ENCODE measurements at regions not wholly inside any gene's neighbourhood (a gene's known extent, or its start where the extent isn't known, plus 50 kb on each side); places are given as distances from the start of the nearest gene placed in this dataset.

GRCh38 chr6:163926642-163927041 lies 512.1 kb downstream of the QKI start:
- no peak overlapping the region for H3K9ac ChIP-seq (ENCODE audit: low read length)
- H4K20me1 ChIP-seq (ENCODE audit: insufficient read depth, low read length): no peaks in the 10 kb centered on the region
- TF ChIP-seq CTCF (IDR thresholded peaks at IDR 0.05; ENCODE audit: low read length): no peak
- no peak for TF ChIP-seq EZH2phosphoT487 (IDR thresholded peaks at IDR 0.05; ENCODE audit: low read length)
- no peak for TF ChIP-seq EZH2 (optimal IDR thresholded peaks at IDR 0.05; ENCODE audit: low read depth, low read length)
- H3K27me3 ChIP-seq (replicated peaks; ENCODE audit: insufficient read depth, low read length): no peaks in the 10 kb centered on the region
- H3K4me2 ChIP-seq (ENCODE audit: low read depth, low read length): no peak overlapping the region
- H3K36me3 ChIP-seq (replicated peaks; ENCODE audit: insufficient read depth, low read length): no peaks in the 10 kb centered on the region
- no peak overlapping the region for H2AFZ ChIP-seq (ENCODE audit: low read length)
- H3F3A ChIP-seq (ENCODE audit: insufficient read depth, low read length): no peaks in the 10 kb centered on the region
- no peak for DNase-seq
- no peaks in the 10 kb centered on the region for H3K9me2 ChIP-seq (replicated peaks; ENCODE audit: insufficient read depth, low read length)
- no peaks in the 10 kb centered on the region for H3K9me3 ChIP-seq (replicated peaks; ENCODE audit: insufficient read depth, low read length)
- H3K4me1 ChIP-seq (ENCODE audit: low read length): no peaks in the 10 kb centered on the region
- no peak overlapping the region for H3K4me3 ChIP-seq (ENCODE audit: low read length)
- H3K27ac ChIP-seq (ENCODE audit: low read length): no peak overlapping the region
- H3K79me2 ChIP-seq (ENCODE audit: low read length): no peaks in the 10 kb centered on the region

GRCh38 chr6:163925839-163926238 lies 511.3 kb downstream of the QKI start:
- Histone ChIP-seq H3K4me3 (ENCODE audit: low read length) (no peak overlapping the region), H3K9me2 (replicated peaks; ENCODE audit: insufficient read depth, low read length) (no peaks in the 10 kb centered on the region), H3K4me1 (ENCODE audit: low read length) (no peaks in the 10 kb centered on the region), H2AFZ (ENCODE audit: low read length) (no peak overlapping the region), H4K20me1 (ENCODE audit: insufficient read depth, low read length) (no peaks in the 10 kb centered on the region), H3F3A (ENCODE audit: insufficient read depth, low read length) (no peaks in the 10 kb centered on the region), H3K27me3 (replicated peaks; ENCODE audit: insufficient read depth, low read length) (no peaks in the 10 kb centered on the region), H3K79me2 (ENCODE audit: low read length) (no peaks in the 10 kb centered on the region), H3K9ac (ENCODE audit: low read length) (no peak overlapping the region), H3K27ac (ENCODE audit: low read length) (no peak overlapping the region), H3K4me2 (ENCODE audit: low read depth, low read length) (no peak overlapping the region), H3K36me3 (replicated peaks; ENCODE audit: insufficient read depth, low read length) (no peaks in the 10 kb centered on the region), H3K9me3 (replicated peaks; ENCODE audit: insufficient read depth, low read length) (no peaks in the 10 kb centered on the region)
- no peak for TF ChIP-seq EZH2phosphoT487 (IDR thresholded peaks at IDR 0.05; ENCODE audit: low read length)
- no peak for TF ChIP-seq CTCF (IDR thresholded peaks at IDR 0.05; ENCODE audit: low read length)
- no peak for TF ChIP-seq EZH2 (optimal IDR thresholded peaks at IDR 0.05; ENCODE audit: low read depth, low read length)
- DNase-seq: no peak

GRCh38 chr6:163923658-163924411 lies 509.3 kb downstream of the QKI start:
- Histone ChIP-seq H3K27ac (ENCODE audit: low read length) (no peak overlapping the region), H3K36me3 (replicated peaks; ENCODE audit: insufficient read depth, low read length) (no peaks in the 10 kb centered on the region), H3K27me3 (replicated peaks; ENCODE audit: insufficient read depth, low read length) (no peaks in the 10 kb centered on the region), H3F3A (ENCODE audit: insufficient read depth, low read length) (no peaks in the 10 kb centered on the region), H2AFZ (ENCODE audit: low read length) (no peak overlapping the region), H3K79me2 (ENCODE audit: low read length) (no peaks in the 10 kb centered on the region), H3K9me3 (replicated peaks; ENCODE audit: insufficient read depth, low read length) (no peaks in the 10 kb centered on the region), H3K4me3 (ENCODE audit: low read length) (no peak overlapping the region), H3K9me2 (replicated peaks; ENCODE audit: insufficient read depth, low read length) (no peaks in the 10 kb centered on the region), H3K9ac (ENCODE audit: low read length) (no peak overlapping the region), H4K20me1 (ENCODE audit: insufficient read depth, low read length) (no peaks in the 10 kb centered on the region), H3K4me1 (ENCODE audit: low read length) (no peaks in the 10 kb centered on the region), H3K4me2 (ENCODE audit: low read depth, low read length) (no peak overlapping the region)
- TF ChIP-seq EZH2 (optimal IDR thresholded peaks at IDR 0.05; ENCODE audit: low read depth, low read length) (no peak), CTCF (IDR thresholded peaks at IDR 0.05; ENCODE audit: low read length) (no peak), EZH2phosphoT487 (IDR thresholded peaks at IDR 0.05; ENCODE audit: low read length) (no peak)
- no peak for DNase-seq

All from MM.1S (cell line).